ENCODE measurements at regions not wholly inside any gene's neighbourhood (a gene's known extent, or its start where the extent isn't known, plus 50 kb on each side); places are given as distances from the start of the nearest gene placed in this dataset.
"Not testable (repeated sequence)": the region's sequence is repeated elsewhere in the genome, so short reads cannot be mapped to it uniquely, and the experiment has no call there.

DNA sequence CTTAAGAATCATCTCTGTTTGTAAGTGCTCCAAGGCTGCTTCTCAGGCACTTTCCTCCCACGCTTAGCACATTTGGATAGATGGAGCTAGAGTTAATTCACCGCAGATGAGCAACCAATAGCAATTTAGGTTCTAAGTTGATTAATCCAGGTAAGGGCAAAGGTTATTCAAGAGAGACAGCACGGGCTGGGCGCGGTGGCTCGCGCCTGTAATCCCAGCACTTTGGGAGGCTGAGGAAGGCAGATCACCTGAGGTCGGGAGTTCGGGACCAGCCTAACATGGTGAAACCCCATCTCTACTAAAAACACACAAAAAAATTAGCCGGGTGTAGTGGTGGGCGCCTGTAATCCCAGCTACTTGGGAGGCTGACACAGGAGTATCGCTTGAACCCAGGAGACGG lies 54.5 kb upstream of the UNC13C start:
- H3K4me1 ChIP-seq; intact Hi-C loops (cut with DNase I; ENCODE audit: low total_unique reads); H3K4me3 ChIP-seq; H3K27me3 ChIP-seq; H3K27ac ChIP-seq; H3K36me3 ChIP-seq; H3K9me3 ChIP-seq; DNase-seq: not testable (repeated sequence)
- 92 to 97% (median 94%) methylated on average over 13 of the region's 13 CpGs for WGBS, 5 donors

DNA sequence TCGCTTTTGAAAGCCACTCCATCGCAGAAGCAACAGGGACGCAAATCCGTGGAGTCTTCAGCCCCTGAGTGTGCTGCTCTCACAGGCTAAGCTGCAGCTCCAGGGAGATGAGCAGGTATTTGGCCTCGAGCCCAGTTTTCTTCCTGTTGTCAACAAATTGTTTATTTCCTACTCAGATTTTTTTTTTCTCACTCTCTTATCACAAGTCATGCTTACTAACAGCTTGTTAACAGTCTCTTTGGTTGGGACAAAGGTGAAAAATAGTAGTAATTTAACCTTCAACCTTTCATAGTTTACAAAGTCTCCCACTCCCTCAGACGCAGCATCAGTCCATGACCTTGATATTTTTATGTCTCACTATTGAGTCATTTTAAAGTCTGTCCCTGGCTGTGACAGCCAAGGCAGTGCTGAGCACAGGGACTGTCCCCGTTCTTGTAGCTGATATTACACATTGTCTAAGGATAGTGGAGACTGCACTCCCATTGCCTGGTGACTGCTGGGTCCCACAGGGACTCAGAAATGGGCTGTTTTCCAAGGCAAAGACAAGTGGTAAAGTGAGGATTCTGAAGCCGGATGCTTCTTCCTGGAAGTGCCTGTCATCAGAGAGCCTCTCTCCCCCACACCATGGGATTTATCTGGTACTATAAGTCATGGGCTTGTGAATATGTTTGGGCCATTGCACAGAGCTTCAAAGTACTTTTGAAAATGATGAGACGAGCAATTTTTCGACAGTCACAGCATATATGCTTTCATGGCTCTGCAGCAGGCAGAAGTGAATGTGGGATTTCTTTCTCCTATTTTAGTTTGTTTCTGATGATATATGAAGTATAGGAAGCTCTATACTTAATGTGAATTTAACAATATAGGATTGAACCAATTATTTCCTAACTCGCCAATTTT lies 59.8 kb upstream of the UNC13C start:
- Histone ChIP-seq H3K4me1 (no peaks in the 10 kb centered on the region), H3K27ac (no peak overlapping the region), H3K36me3 (no peaks in the 10 kb centered on the region), H3K27me3 (no peaks in the 10 kb centered on the region), H3K4me3 (no peak overlapping the region), H3K9me3 (no peaks in the 10 kb centered on the region)
- intact Hi-C loops (cut with DNase I; ENCODE audit: low total_unique reads) = no loop called here
- TF ChIP-seq POLR2AphosphoS5 (IDR thresholded peaks at IDR 0.05) (no peak), EP300 (IDR thresholded peaks at IDR 0.05) (no peak), POLR2A (IDR thresholded peaks at IDR 0.05) (no peak)
- TF ChIP-seq, protein P1, sequence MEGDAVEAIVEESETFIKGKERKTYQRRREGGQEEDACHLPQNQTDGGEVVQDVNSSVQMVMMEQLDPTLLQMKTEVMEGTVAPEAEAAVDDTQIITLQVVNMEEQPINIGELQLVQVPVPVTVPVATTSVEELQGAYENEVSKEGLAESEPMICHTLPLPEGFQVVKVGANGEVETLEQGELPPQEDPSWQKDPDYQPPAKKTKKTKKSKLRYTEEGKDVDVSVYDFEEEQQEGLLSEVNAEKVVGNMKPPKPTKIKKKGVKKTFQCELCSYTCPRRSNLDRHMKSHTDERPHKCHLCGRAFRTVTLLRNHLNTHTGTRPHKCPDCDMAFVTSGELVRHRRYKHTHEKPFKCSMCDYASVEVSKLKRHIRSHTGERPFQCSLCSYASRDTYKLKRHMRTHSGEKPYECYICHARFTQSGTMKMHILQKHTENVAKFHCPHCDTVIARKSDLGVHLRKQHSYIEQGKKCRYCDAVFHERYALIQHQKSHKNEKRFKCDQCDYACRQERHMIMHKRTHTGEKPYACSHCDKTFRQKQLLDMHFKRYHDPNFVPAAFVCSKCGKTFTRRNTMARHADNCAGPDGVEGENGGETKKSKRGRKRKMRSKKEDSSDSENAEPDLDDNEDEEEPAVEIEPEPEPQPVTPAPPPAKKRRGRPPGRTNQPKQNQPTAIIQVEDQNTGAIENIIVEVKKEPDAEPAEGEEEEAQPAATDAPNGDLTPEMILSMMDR (IDR thresholded peaks at IDR 0.05) = no peak
- 58 to 71% (median 63%) methylated on average over 11 of the region's 11 CpGs for WGBS, 5 donors
- peak in 1 of 2 donors; percentile 37 for DNase-seq

DNA sequence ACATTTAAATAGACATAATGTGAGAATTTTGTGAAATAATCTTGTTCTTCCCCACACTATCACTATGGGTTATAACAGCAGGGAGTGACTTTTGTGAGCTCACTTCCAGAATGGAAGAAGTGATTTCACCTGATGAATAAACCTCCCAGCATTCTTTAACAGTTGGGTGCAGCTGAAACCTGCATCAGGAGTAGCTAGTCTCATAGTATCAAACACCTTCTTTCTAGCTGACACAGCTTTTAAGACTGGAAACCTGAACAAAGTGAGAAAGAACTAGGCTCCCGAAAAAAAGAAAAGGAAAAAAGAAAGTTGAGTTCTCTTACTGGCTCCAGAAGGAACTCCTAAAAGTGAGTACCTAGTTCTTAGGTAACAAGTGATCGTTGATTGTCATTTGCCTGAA lies 61.1 kb upstream of the UNC13C start:
- H3K27ac ChIP-seq = no peak overlapping the region
- intact Hi-C loops (cut with DNase I; ENCODE audit: low total_unique reads) = no loop called here
- H3K4me3 ChIP-seq = no peak overlapping the region
- H3K9me3 ChIP-seq = no peaks in the 10 kb centered on the region
- WGBS, 5 donors = 74 to 83% (median 80%) methylated on average over 2 of the region's 2 CpGs
- H3K4me1 ChIP-seq = no peaks in the 10 kb centered on the region
- H3K36me3 ChIP-seq = no peaks in the 10 kb centered on the region
- no peak for DNase-seq
- no peaks in the 10 kb centered on the region for H3K27me3 ChIP-seq
- TF ChIP-seq EP300 (IDR thresholded peaks at IDR 0.05) (no peak), POLR2A (IDR thresholded peaks at IDR 0.05) (no peak), POLR2AphosphoS5 (IDR thresholded peaks at IDR 0.05) (no peak)
- TF ChIP-seq, protein P1 (IDR thresholded peaks at IDR 0.05) = no peak

DNA sequence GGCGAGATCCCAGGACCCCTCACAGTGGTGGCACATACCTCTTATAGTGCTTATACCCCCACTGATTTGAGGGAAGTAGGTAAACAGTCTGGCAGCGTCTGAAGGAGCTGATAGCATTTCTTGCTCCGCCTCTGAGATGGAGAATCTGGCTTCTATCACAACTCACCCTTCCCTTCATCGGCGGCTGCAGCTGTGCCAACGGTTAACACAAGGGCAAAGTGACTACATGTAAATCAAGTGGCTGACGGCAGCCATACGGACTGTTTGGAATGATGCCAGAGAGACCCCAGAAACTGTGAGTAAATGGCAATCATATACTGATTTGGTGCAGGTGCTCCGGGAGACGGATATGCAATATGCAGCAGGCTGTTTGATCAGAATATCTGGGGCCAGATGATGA lies 66.8 kb upstream of the UNC13C start:
- Histone ChIP-seq H3K4me3 (no peak overlapping the region), H3K4me1 (peaks cover 0 to 25% (median 3%) of the 10 kb centered on the region in 4 donors), H3K36me3 (no peaks in the 10 kb centered on the region), H3K27me3 (no peaks in the 10 kb centered on the region), H3K9me3 (no peaks in the 10 kb centered on the region), H3K27ac (no peak overlapping the region)
- TF ChIP-seq EP300 (IDR thresholded peaks at IDR 0.05) (no peak), POLR2A (IDR thresholded peaks at IDR 0.05) (no peak), POLR2AphosphoS5 (IDR thresholded peaks at IDR 0.05) (no peak)
- TF ChIP-seq, protein P1 (IDR thresholded peaks at IDR 0.05) = no peak
- 35 to 61% (median 37%) methylated on average over 10 of the region's 10 CpGs for WGBS, 5 donors
- DNase-seq = peak in 1 of 2 donors; percentile 20
- intact Hi-C loops (cut with DNase I; ENCODE audit: low total_unique reads) = no loop called here

DNA sequence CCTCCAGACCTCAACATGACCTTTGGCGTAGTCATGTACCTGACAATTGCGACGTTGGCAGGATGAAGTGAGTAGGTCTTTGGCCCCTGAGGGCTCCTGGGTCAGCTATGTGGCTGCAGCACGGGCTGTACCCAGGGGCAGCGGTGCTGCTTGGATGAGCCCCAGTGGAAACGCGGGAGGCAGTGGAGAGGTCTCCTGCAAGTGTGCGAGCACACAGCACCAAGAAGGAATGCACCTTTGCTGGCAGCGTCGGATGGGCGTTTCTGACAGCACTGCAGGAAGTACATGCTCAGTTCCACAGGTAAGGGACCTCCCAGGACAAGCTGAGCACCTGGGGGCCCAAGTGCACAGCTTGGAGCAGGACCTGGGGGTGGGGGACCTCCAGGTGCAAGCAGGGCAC lies 67.4 kb upstream of the UNC13C start:
- intact Hi-C loops (cut with DNase I; ENCODE audit: low total_unique reads) = no loop called here
- no peaks in the 10 kb centered on the region for H3K9me3 ChIP-seq
- DNase-seq = peak; percentile 28 to 51
- H3K36me3 ChIP-seq = no peaks in the 10 kb centered on the region
- H3K27me3 ChIP-seq = no peaks in the 10 kb centered on the region
- H3K4me1 ChIP-seq = peaks cover 0 to 25% (median 3%) of the 10 kb centered on the region in 4 donors
- TF ChIP-seq EP300 (IDR thresholded peaks at IDR 0.05) = no peak
- TF ChIP-seq POLR2A (IDR thresholded peaks at IDR 0.05) = no peak
- TF ChIP-seq POLR2AphosphoS5 (IDR thresholded peaks at IDR 0.05) = no peak
- TF ChIP-seq, protein P1 (IDR thresholded peaks at IDR 0.05) = no peak
- peak overlapping the region in 1 of 4 donors; percentile 28 for H3K4me3 ChIP-seq
- 29 to 81% (median 51%) methylated on average over 7 to 11 of the region's 11 CpGs for whole genome bisulfite sequencing, 5 donors
- peak overlapping the region in 3 of 5 donors; percentile 4 to 35 (median 21) for H3K27ac ChIP-seq

Data from stomach (tissue), 8 donors.